ENCODE measurements at regions not wholly inside any gene's neighbourhood (a gene's known extent, or its start where the extent isn't known, plus 50 kb on each side); places are given as distances from the start of the nearest gene placed in this dataset.

GRCh38 chr5:174239718-174240117 lies 194.2 kb downstream of the NSG2 start:
- no peak for TF ChIP-seq CTCF (IDR thresholded peaks at IDR 0.05)
- TF ChIP-seq POLR2A (IDR thresholded peaks at IDR 0.05) = no peak

Measured in body of pancreas (tissue), 4 donors.